Jurkat, Clone E6-1 (cell line): ENCODE measurements at regions not wholly inside any gene's neighbourhood (a gene's known extent, or its start where the extent isn't known, plus 50 kb on each side); places are given as distances from the start of the nearest gene placed in this dataset.

ENCODE experiments used
- DNase-seq: peaks from one replicate; pipeline ENCODE4 v3.0.0-alpha.2; 2011; ENCODE audit warnings: low read depth, low spot score
- H3K4me3 ChIP-seq: 2 replicates; pipeline ENCODE4 v1.5.1; 2011; ENCODE audit warnings: mild to moderate bottlenecking, low read length, control low read depth, moderate library complexity

- no peak for DNase-seq
- no peak overlapping the region for H3K4me3 ChIP-seq
Measured at GRCh38 chr11:127587511-127587910, 586.9 kb upstream of the KIRREL3 start.

GRCh38 chr11:127576210-127576609, 575.6 kb upstream of the KIRREL3 start:
- H3K4me3 ChIP-seq, result no peak overlapping the region
- no peak for DNase-seq

GRCh38 chr11:127574478-127574877, 573.9 kb upstream of the KIRREL3 start:
- DNase-seq, result no peak
- H3K4me3 ChIP-seq, result no peak overlapping the region

- no peak for DNase-seq
- no peak overlapping the region for H3K4me3 ChIP-seq
Measured at GRCh38 chr11:127568891-127569290, 568.3 kb upstream of the KIRREL3 start.

GRCh38 chr11:127567237-127567932, 566.8 kb upstream of the KIRREL3 start:
- no peak for DNase-seq
- H3K4me3 ChIP-seq, result no peak overlapping the region

GRCh38 chr11:127564810-127565209, 564.2 kb upstream of the KIRREL3 start:
- DNase-seq, result no peak

GRCh38 chr11:127559978-127560377, 559.4 kb upstream of the KIRREL3 start:
- DNase-seq, result no peak
- H3K4me3 ChIP-seq, result no peak overlapping the region

More at GRCh38 chr11:127564810-127565209, 564.2 kb upstream of the KIRREL3 start:
- H3K4me3 ChIP-seq, result no peak overlapping the region

GRCh38 chr11:127552446-127552845, 551.9 kb upstream of the KIRREL3 start:
- no peak for DNase-seq
- no peak overlapping the region for H3K4me3 ChIP-seq

- no peak for DNase-seq
- H3K4me3 ChIP-seq, result no peak overlapping the region
Measured at GRCh38 chr11:127531167-127531566, 530.6 kb upstream of the KIRREL3 start.

GRCh38 chr11:127528297-127528696, 527.7 kb upstream of the KIRREL3 start:
- no peak overlapping the region for H3K4me3 ChIP-seq
- DNase-seq, result no peak

GRCh38 chr11:127524618-127525017, 524.0 kb upstream of the KIRREL3 start:
- no peak for DNase-seq
- no peak overlapping the region for H3K4me3 ChIP-seq

- DNase-seq, result no peak
- H3K4me3 ChIP-seq, result no peak overlapping the region
Measured at GRCh38 chr11:127521413-127521812, 520.8 kb upstream of the KIRREL3 start.

- no peak overlapping the region for H3K4me3 ChIP-seq
Measured at GRCh38 chr11:127507851-127508250, 507.3 kb upstream of the KIRREL3 start.

GRCh38 chr11:127506647-127507046, 506.1 kb upstream of the KIRREL3 start:
- no peak overlapping the region for H3K4me3 ChIP-seq
- DNase-seq, result no peak

More at GRCh38 chr11:127507851-127508250, 507.3 kb upstream of the KIRREL3 start:
- DNase-seq, result no peak

GRCh38 chr11:127506126-127506525, 505.6 kb upstream of the KIRREL3 start:
- DNase-seq, result no peak
- H3K4me3 ChIP-seq, result no peak overlapping the region

GRCh38 chr11:127496165-127496564, 495.6 kb upstream of the KIRREL3 start:
- H3K4me3 ChIP-seq, result no peak overlapping the region
- DNase-seq, result no peak

GRCh38 chr11:127493330-127494022, 492.9 kb upstream of the KIRREL3 start:
- peak; percentile 15 for DNase-seq
- H3K4me3 ChIP-seq, result no peak overlapping the region

GRCh38 chr11:127492029-127492428, 491.5 kb upstream of the KIRREL3 start:
- DNase-seq, result peak; percentile 24

GRCh38 chr11:127491589-127491988, 491.0 kb upstream of the KIRREL3 start:
- H3K4me3 ChIP-seq, result no peak overlapping the region
- DNase-seq, result no peak

More at GRCh38 chr11:127492029-127492428, 491.5 kb upstream of the KIRREL3 start:
- no peak overlapping the region for H3K4me3 ChIP-seq

GRCh38 chr11:127490896-127491295, 490.3 kb upstream of the KIRREL3 start:
- H3K4me3 ChIP-seq, result no peak overlapping the region
- DNase-seq, result no peak

GRCh38 chr11:127485541-127485940, 485.0 kb upstream of the KIRREL3 start:
- H3K4me3 ChIP-seq, result no peak overlapping the region
- DNase-seq, result no peak
